GM19395 (cell line): ENCODE measurements at regions not wholly inside any gene's neighbourhood (a gene's known extent, or its start where the extent isn't known, plus 50 kb on each side); places are given as distances from the start of the nearest gene placed in this dataset.

ENCODE experiments used
- ATAC-seq: cut with Tn5 transposase; IDR thresholded peaks from one replicate; pipeline ENCODE4 v1.9.1; 2021; ENCODE audit warnings: mild to moderate bottlenecking, moderate library complexity; ENCODE audit not compliant: unreplicated experiment

GRCh38 chr9:108180541-108180940 is 675.2 kb downstream of the ACTL7B start:
- ATAC-seq = no peak

- no peak for ATAC-seq
These were observed 677.5 kb downstream of the ACTL7B start for GRCh38 chr9:108178318-108178717.

- no peak for ATAC-seq
These were observed 678.8 kb upstream of the KLF4 start for GRCh38 chr9:108168236-108168850.

- ATAC-seq = no peak
These were observed 677.7 kb upstream of the KLF4 start for GRCh38 chr9:108167136-108167900.

GRCh38 chr9:108166519-108166918 is 677.0 kb upstream of the KLF4 start:
- no peak for ATAC-seq

GRCh38 chr9:108163321-108164005 is 673.9 kb upstream of the KLF4 start:
- no peak for ATAC-seq

GRCh38 chr9:108162664-108163063 is 673.1 kb upstream of the KLF4 start:
- no peak for ATAC-seq

- no peak for ATAC-seq
These were observed 671.9 kb upstream of the KLF4 start for GRCh38 chr9:108161503-108161902.

- no peak for ATAC-seq
These were observed 671.3 kb upstream of the KLF4 start for GRCh38 chr9:108160706-108161355.

- ATAC-seq = no peak
These were observed 670.5 kb upstream of the KLF4 start for GRCh38 chr9:108160039-108160438.

- no peak for ATAC-seq
These were observed 668.8 kb upstream of the KLF4 start for GRCh38 chr9:108158236-108158995.

GRCh38 chr9:108156270-108156998 is 666.9 kb upstream of the KLF4 start:
- ATAC-seq = no peak

- ATAC-seq = no peak
These were observed 663.8 kb upstream of the KLF4 start for GRCh38 chr9:108153416-108153815.

GRCh38 chr9:108150736-108151586 is 661.4 kb upstream of the KLF4 start:
- no peak for ATAC-seq

- ATAC-seq = no peak
These were observed 659.8 kb upstream of the KLF4 start for GRCh38 chr9:108149326-108149725.

- no peak for ATAC-seq
These were observed 653.1 kb upstream of the KLF4 start for GRCh38 chr9:108142504-108143201.

- ATAC-seq = no peak
These were observed 652.6 kb upstream of the KLF4 start for GRCh38 chr9:108142142-108142503.

- ATAC-seq = no peak
These were observed 650.3 kb upstream of the KLF4 start for GRCh38 chr9:108139900-108140299.

GRCh38 chr9:108138516-108138915 is 648.9 kb upstream of the KLF4 start:
- no peak for ATAC-seq
